SK-N-SH treated with all-trans-retinoic acid at 6 μM for 48 hours (cell line): ENCODE measurements at regions not wholly inside any gene's neighbourhood (a gene's known extent, or its start where the extent isn't known, plus 50 kb on each side); places are given as distances from the start of the nearest gene placed in this dataset.

Experiments used
- ATAC-seq: fragments of 200-7000 bp; cut with Tn5 transposase; 3 replicates; pipeline ENCODE4 v1.9.1; 2020; ENCODE audit warnings: mild to moderate bottlenecking, moderate library complexity
- ARNTL ChIP-seq: fragments of 450-650 bp; formaldehyde crosslinking; IDR thresholded peaks from 2 replicates; pipeline ENCODE4 v1.5.0; 2020; ENCODE audit warnings: low read depth, mild to moderate bottlenecking, moderate library complexity, borderline replicate concordance
- BACH2 ChIP-seq: fragments of 250-450 bp; sonication (Bioruptor Pico); IDR thresholded peaks from 2 replicates; pipeline ENCODE4 v1.9.0; 2021; ENCODE audit warnings: mild to moderate bottlenecking, borderline replicate concordance
- CREB5 ChIP-seq: fragments of 250-450 bp; sonication (Bioruptor Pico); IDR thresholded peaks from 2 replicates; pipeline ENCODE4 v1.5.1; 2020; ENCODE audit warnings: low read depth, mild to moderate bottlenecking, moderate library complexity
- CSDC2 ChIP-seq: fragments of 250-450 bp; sonication (Bioruptor Pico); IDR thresholded peaks from 2 replicates; pipeline ENCODE4 v1.5.0; 2020; ENCODE audit warnings: mild to moderate bottlenecking, moderate library complexity
- CSRNP3 ChIP-seq: fragments of 250-450 bp; sonication (Bioruptor Pico); IDR thresholded peaks from 2 replicates; pipeline ENCODE4 v1.5.1; 2021; ENCODE audit warnings: mild to moderate bottlenecking, moderate library complexity
- ESRRG ChIP-seq: fragments of 250-450 bp; sonication (Bioruptor Pico); IDR thresholded peaks from 2 replicates; pipeline ENCODE4 v1.6.1; 2021; ENCODE audit warnings: mild to moderate bottlenecking
- GLIS3 ChIP-seq: fragments of 250-450 bp; sonication (Bioruptor Pico); IDR thresholded peaks from 2 replicates; pipeline ENCODE4 v1.5.0; 2020; ENCODE audit warnings: mild to moderate bottlenecking, moderate library complexity
- ISL1 ChIP-seq: fragments of 250-450 bp; sonication (Bioruptor Pico); IDR thresholded peaks from 2 replicates; pipeline ENCODE4 v2.1.2; 2022; ENCODE audit warnings: mild to moderate bottlenecking, moderate library complexity
- OSR1 ChIP-seq: fragments of 250-450 bp; sonication (Bioruptor Pico); IDR thresholded peaks from 2 replicates; pipeline ENCODE4 v1.8.0; 2022; ENCODE audit warnings: moderate library complexity, mild to moderate bottlenecking, inconsistent platforms
- POU6F1 ChIP-seq: fragments of 250-450 bp; sonication (Bioruptor Pico); IDR thresholded peaks from 2 replicates; pipeline ENCODE4 v1.8.0; 2021; ENCODE audit warnings: low read depth, mild to moderate bottlenecking, moderate library complexity, borderline replicate concordance
- RARB ChIP-seq: fragments of 250-450 bp; sonication (Bioruptor Pico); IDR thresholded peaks from 2 replicates; pipeline ENCODE4 v1.8.0; 2021; ENCODE audit warnings: mild to moderate bottlenecking, moderate library complexity
- SNAI2 ChIP-seq: fragments of 250-450 bp; sonication (Bioruptor Pico); IDR thresholded peaks from 2 replicates; pipeline ENCODE4 v1.5.0; 2020; ENCODE audit warnings: mild to moderate bottlenecking, moderate library complexity
- TCF4 ChIP-seq: fragments of 250-450 bp; sonication (Bioruptor Pico); IDR thresholded peaks from 2 replicates; pipeline ENCODE4 v1.8.0; 2021; ENCODE audit warnings: mild to moderate bottlenecking, moderate library complexity, borderline replicate concordance
- TOX ChIP-seq: fragments of 250-450 bp; sonication (Bioruptor Pico); IDR thresholded peaks from 2 replicates; pipeline ENCODE4 v1.8.0; 2021; ENCODE audit warnings: mild to moderate bottlenecking, moderate library complexity, borderline replicate concordance
- TSHZ2 ChIP-seq: fragments of 250-450 bp; sonication (Bioruptor Pico); IDR thresholded peaks from 2 replicates; pipeline ENCODE4 v1.5.0; 2020; ENCODE audit warnings: mild to moderate bottlenecking, moderate library complexity
- ZFP3 ChIP-seq: fragments of 250-450 bp; sonication (Bioruptor Pico); IDR thresholded peaks from 2 replicates; pipeline ENCODE4 v1.5.0; 2020; ENCODE audit warnings: mild to moderate bottlenecking, moderate library complexity
- ZNF565 ChIP-seq: fragments of 450-650 bp; formaldehyde crosslinking; conservative IDR thresholded peaks from 2 replicates; pipeline ENCODE4 v1.5.0; 2020; ENCODE audit warnings: low read depth, mild to moderate bottlenecking, moderate library complexity
- ZNF70 ChIP-seq: fragments of 450-650 bp; formaldehyde crosslinking; IDR thresholded peaks from 2 replicates; pipeline ENCODE4 v1.5.0; 2020; ENCODE audit warnings: mild to moderate bottlenecking, moderate library complexity
- ZNF8 ChIP-seq: fragments of 450-650 bp; formaldehyde crosslinking; IDR thresholded peaks from 2 replicates; pipeline ENCODE4 v1.5.0; 2020; ENCODE audit warnings: mild to moderate bottlenecking, moderate library complexity

- TF ChIP-seq CSRNP3 (no peak), OSR1 (CRISPR knock-in tag) (no peak), CREB5 (CRISPR knock-in tag) (no peak), ISL1 (CRISPR knock-in tag) (no peak), GLIS3 (CRISPR knock-in tag) (no peak), TOX (no peak), CSDC2 (no peak), ZNF565 (CRISPR knock-in tag) (no peak), ZNF8 (no peak), RARB (CRISPR knock-in tag) (no peak), ZNF70 (CRISPR knock-in tag) (no peak)
Observed at GRCh38 chr5:86354664-86355063, 263.1 kb upstream of the COX7C start (continued).

GRCh38 chr5:86360801-86361200 is 256.9 kb upstream of the COX7C start:
- ATAC-seq: no peak

More at GRCh38 chr5:86360801-86361200, 256.9 kb upstream of the COX7C start:
- TF ChIP-seq GLIS3 (CRISPR knock-in tag) (no peak), ARNTL (CRISPR knock-in tag) (no peak), CSDC2 (no peak), ESRRG (CRISPR knock-in tag) (no peak), OSR1 (CRISPR knock-in tag) (no peak), ZNF70 (CRISPR knock-in tag) (no peak), ZFP3 (no peak), POU6F1 (CRISPR knock-in tag) (no peak), TCF4 (CRISPR knock-in tag) (no peak), TSHZ2 (CRISPR knock-in tag) (no peak), CREB5 (CRISPR knock-in tag) (no peak), SNAI2 (CRISPR knock-in tag) (no peak), ZNF565 (CRISPR knock-in tag) (no peak), BACH2 (CRISPR knock-in tag) (no peak)
